ENCODE measurements at regions not wholly inside any gene's neighbourhood (a gene's known extent, or its start where the extent isn't known, plus 50 kb on each side); places are given as distances from the start of the nearest gene placed in this dataset.
A peak's percentile ranks its signal among the peaks of the same experiment; 100 is the strongest.

GRCh38 chr12:67457136-67457535 lies 188.0 kb downstream of the CAND1 start:
- Histone ChIP-seq H3K4me3 (ENCODE audit: low read depth in 1 of 3, low read length in 3 of 3) (no peak overlapping the region), H3K9me3 (ENCODE audit: control insufficient read depth in 4 of 4, low read length in 3 of 4) (no peaks in the 10 kb centered on the region), H3K27ac (ENCODE audit: low read depth in 1 of 2, low read length in 2 of 2) (no peak overlapping the region), H3K4me1 (ENCODE audit: control insufficient read depth in 4 of 4, insufficient read depth in 4 of 4, low read length in 3 of 4) (peaks cover 0 to 6% (median 5%) of the 10 kb centered on the region in 4 donors), H3K27me3 (ENCODE audit: control insufficient read depth in 4 of 4, insufficient read depth in 4 of 4, low read length in 3 of 4) (no peaks in the 10 kb centered on the region), H3K9ac (ENCODE audit: low read depth in 1 of 2, low read length in 2 of 2) (no peak overlapping the region), H3K36me3 (ENCODE audit: control insufficient read depth in 4 of 4, insufficient read depth in 3 of 4, low read depth in 1 of 4, low read length in 3 of 4) (no peaks in the 10 kb centered on the region)
- no peak for DNase-seq (ENCODE audit: low spot score)
- WGBS: 39% methylated on average over 2 of the region's 2 CpGs
- TF ChIP-seq RXRA (IDR thresholded peaks at IDR 0.05): no peak

DNA sequence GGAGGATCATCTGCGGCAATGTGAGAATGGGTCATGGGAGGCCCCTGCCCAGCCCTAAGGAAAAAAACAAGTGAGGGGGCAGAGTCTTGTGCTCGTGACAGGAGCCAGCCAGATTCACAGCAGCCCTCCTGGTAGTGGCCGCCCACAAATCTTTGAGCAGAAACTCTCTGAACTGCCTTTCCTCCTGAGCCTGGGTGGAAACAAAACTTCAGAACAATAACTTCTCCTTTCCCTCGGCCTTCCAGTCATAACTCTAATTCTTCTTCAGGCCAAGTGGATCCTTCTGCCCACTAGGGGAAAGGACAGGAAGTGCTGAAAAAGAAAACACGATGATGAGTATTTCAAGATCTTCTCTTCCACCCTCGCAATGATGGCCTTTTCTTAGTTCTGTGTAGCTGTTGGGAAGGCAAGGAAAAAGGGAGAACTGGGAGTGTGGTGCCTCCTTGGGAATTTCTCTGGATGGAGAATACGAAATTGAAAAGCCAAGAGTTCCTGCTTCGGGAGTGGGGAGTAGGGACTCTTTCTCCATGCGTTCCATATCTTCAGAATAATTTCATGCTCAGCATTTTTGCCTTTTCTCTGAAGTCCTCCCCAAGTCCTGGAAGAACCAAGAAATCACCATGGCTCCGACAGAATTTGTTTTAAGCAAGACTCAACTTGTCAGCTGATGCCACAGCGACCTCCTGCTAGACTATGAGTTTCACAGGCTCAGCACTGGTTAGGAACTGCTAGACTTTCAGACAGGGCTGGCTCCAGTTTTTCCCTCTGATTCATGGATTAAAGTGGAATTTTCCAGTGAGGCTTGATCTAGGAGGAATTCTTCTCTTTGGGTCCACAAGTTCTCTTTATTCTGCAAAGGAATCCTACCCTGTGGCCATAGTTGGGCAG lies 188.9 kb downstream of the CAND1 start:
- H3K27ac ChIP-seq (ENCODE audit: low read depth in 1 of 2, low read length in 2 of 2): no peak overlapping the region
- WGBS: 81% methylated on average over 11 of the region's 11 CpGs
- no peak for DNase-seq (ENCODE audit: low spot score)
- TF ChIP-seq RAD21 (IDR thresholded peaks at IDR 0.05) (peak; percentile 9 to 34), YY1 (IDR thresholded peaks at IDR 0.05) (no peak)
- H3K4me3 ChIP-seq (ENCODE audit: low read depth in 1 of 3, low read length in 3 of 3): no peak overlapping the region
- no peaks in the 10 kb centered on the region for H3K27me3 ChIP-seq (ENCODE audit: control insufficient read depth in 4 of 4, insufficient read depth in 4 of 4, low read length in 3 of 4)
- H3K4me1 ChIP-seq (ENCODE audit: control insufficient read depth in 4 of 4, insufficient read depth in 4 of 4, low read length in 3 of 4): peaks cover 0 to 6% (median 5%) of the 10 kb centered on the region in 4 donors
- no peaks in the 10 kb centered on the region for H3K36me3 ChIP-seq (ENCODE audit: control insufficient read depth in 4 of 4, insufficient read depth in 3 of 4, low read depth in 1 of 4, low read length in 3 of 4)
- H3K9ac ChIP-seq (ENCODE audit: low read depth in 1 of 2, low read length in 2 of 2): no peak overlapping the region
- no peaks in the 10 kb centered on the region for H3K9me3 ChIP-seq (ENCODE audit: control insufficient read depth in 4 of 4, low read length in 3 of 4)

DNA sequence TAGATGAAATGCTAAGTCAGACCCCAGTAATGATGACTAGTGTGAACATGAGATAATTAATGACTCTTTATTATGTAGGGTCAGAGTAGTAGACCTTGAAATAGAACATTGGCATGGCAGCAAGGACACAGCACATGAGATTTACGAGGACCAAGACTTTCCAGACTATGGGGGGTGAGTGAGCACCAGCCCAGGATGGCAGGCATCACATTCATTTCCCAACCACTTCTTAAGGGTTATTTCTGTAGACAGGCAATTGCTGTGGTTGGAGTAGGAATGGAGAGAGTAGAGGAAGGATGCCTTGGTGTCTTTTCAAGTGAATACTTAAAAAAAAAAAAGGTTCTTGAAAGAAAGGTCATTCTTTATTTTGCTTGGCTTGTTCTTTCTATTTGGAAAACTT lies 189.4 kb upstream of the DYRK2 start:
- Histone ChIP-seq H3K27ac (ENCODE audit: low read depth in 1 of 2, low read length in 2 of 2) (no peak overlapping the region), H3K9ac (ENCODE audit: low read depth in 1 of 2, low read length in 2 of 2) (no peak overlapping the region), H3K4me3 (ENCODE audit: low read depth in 1 of 3, low read length in 3 of 3) (no peak overlapping the region), H3K4me1 (ENCODE audit: control insufficient read depth in 4 of 4, insufficient read depth in 4 of 4, low read length in 3 of 4) (peaks cover 0 to 6% (median 5%) of the 10 kb centered on the region in 4 donors), H3K27me3 (ENCODE audit: control insufficient read depth in 4 of 4, insufficient read depth in 4 of 4, low read length in 3 of 4) (no peaks in the 10 kb centered on the region), H3K36me3 (ENCODE audit: control insufficient read depth in 4 of 4, insufficient read depth in 3 of 4, low read depth in 1 of 4, low read length in 3 of 4) (no peaks in the 10 kb centered on the region), H3K9me3 (ENCODE audit: control insufficient read depth in 4 of 4, low read length in 3 of 4) (no peaks in the 10 kb centered on the region)
- WGBS: 76% methylated on average over 1 of the region's 1 CpG
- no peak for TF ChIP-seq ZBTB33 (IDR thresholded peaks at IDR 0.05)
- TF ChIP-seq JUND (IDR thresholded peaks at IDR 0.05): no peak
- TF ChIP-seq HNF4G (IDR thresholded peaks at IDR 0.05): no peak
- no peak for TF ChIP-seq TAF1 (conservative IDR thresholded peaks at IDR 0.05)
- TF ChIP-seq SP1 (IDR thresholded peaks at IDR 0.05): no peak
- TF ChIP-seq, protein P1, sequence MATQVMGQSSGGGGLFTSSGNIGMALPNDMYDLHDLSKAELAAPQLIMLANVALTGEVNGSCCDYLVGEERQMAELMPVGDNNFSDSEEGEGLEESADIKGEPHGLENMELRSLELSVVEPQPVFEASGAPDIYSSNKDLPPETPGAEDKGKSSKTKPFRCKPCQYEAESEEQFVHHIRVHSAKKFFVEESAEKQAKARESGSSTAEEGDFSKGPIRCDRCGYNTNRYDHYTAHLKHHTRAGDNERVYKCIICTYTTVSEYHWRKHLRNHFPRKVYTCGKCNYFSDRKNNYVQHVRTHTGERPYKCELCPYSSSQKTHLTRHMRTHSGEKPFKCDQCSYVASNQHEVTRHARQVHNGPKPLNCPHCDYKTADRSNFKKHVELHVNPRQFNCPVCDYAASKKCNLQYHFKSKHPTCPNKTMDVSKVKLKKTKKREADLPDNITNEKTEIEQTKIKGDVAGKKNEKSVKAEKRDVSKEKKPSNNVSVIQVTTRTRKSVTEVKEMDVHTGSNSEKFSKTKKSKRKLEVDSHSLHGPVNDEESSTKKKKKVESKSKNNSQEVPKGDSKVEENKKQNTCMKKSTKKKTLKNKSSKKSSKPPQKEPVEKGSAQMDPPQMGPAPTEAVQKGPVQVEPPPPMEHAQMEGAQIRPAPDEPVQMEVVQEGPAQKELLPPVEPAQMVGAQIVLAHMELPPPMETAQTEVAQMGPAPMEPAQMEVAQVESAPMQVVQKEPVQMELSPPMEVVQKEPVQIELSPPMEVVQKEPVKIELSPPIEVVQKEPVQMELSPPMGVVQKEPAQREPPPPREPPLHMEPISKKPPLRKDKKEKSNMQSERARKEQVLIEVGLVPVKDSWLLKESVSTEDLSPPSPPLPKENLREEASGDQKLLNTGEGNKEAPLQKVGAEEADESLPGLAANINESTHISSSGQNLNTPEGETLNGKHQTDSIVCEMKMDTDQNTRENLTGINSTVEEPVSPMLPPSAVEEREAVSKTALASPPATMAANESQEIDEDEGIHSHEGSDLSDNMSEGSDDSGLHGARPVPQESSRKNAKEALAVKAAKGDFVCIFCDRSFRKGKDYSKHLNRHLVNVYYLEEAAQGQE (IDR thresholded peaks at IDR 0.05): no peak
- no peak for TF ChIP-seq RAD21 (IDR thresholded peaks at IDR 0.05)
- TF ChIP-seq NR2F2 (IDR thresholded peaks at IDR 0.05): no peak
- no peak for TF ChIP-seq ATF3 (IDR thresholded peaks at IDR 0.05)
- no peak for TF ChIP-seq FOXA2 (IDR thresholded peaks at IDR 0.05)
- DNase-seq (ENCODE audit: low spot score): no peak
